Left forelimb (tissue), 1 donor: ENCODE measurements at regions not wholly inside any gene's neighbourhood (a gene's known extent, or its start where the extent isn't known, plus 50 kb on each side); places are given as distances from the start of the nearest gene placed in this dataset.

Experiments
- DNase-seq: peaks from one replicate; pipeline ENCODE4 v3.0.0-alpha.2; 2018; ENCODE audit warnings: low spot score

DNA sequence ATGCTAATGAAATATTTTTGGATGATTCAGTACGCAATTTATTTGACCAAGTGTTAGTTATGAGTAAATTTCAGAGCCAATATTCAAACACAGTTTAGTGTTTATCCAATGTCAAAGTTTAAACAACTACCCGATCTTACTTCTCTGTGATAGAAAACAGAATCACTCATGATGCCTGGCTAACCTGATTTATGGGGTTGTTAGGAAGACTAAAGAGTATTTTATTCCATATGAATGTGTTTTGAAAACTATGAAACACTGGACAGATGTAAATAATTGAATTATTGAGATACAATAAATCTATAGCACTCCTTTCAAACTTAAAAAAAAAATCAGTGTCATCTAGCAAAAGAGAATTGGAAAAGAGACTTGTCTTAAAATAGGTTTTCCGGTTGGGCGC is 1181.8 kb downstream of the EFNB2 start:
- no peak for DNase-seq

GRCh38 chr13:105349082-105349723 is 1186.3 kb downstream of the EFNB2 start:
- DNase-seq: no peak

DNA sequence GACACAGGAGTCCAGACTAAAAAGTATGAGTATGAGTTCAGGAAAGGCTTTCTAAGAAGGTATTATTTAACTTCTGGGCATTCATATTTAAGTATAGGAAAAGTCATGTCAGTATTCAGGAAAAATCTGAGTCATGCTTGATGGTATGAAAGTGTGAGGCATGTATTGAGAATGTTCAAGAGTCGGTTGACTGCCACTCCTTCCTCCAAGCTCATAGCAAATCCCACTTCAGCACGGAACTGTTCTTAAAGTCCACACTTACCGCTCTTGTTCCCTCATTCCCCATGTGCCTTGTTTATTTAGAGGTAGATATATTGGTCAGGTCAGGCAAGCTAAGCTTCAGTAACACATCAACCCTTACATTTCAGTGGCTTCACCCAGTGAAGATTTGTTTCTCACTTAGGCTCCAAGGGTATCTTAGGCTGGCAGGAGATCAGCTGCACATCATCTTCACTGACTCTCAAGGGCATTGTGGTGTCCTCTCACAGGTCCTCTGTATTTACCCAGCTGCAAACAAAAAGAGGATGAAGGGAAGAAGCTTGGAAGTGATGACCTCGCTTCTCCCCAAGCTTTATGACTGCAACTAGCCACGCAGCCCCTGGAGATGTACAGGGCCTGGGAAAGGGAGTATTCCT is 1189.2 kb downstream of the EFNB2 start:
- no peak for DNase-seq

DNA sequence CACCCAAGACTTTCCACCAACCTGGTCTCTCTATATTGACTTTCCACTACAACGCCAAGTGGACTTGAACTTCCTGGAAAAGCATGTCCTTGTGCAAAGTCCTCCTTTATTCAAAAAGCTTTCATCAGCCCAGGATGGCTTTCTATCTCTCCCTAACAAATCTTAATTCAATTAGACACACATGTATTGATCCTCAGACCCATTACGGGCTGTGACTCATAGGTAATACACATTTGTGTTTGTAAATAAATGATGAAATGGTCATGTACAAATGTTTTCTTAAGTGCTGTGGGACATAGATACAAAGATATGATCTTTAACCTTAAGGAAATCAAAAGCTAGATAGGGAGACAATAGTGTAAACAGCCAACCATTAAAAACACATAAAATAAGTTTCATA is 1189.7 kb downstream of the EFNB2 start:
- DNase-seq: no peak

DNA sequence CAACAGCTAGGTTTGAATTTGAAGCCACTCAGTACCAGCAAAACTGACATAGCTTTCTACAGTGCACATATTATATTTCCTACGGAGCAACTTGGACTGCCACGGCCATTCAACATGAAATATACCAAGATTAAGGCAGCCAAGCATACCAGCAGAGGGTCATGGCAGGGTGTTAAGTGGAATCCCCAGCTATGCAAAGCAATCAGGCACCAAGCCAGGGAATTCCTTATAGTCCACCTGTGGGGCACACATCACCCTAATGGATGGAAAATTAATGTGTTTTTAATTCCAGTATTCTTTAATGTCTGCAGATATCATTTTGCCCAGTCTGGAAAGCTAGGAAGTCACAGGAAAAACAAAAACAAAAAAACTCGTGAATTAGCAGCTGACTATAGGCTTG is 1190.3 kb downstream of the EFNB2 start:
- DNase-seq: no peak

DNA sequence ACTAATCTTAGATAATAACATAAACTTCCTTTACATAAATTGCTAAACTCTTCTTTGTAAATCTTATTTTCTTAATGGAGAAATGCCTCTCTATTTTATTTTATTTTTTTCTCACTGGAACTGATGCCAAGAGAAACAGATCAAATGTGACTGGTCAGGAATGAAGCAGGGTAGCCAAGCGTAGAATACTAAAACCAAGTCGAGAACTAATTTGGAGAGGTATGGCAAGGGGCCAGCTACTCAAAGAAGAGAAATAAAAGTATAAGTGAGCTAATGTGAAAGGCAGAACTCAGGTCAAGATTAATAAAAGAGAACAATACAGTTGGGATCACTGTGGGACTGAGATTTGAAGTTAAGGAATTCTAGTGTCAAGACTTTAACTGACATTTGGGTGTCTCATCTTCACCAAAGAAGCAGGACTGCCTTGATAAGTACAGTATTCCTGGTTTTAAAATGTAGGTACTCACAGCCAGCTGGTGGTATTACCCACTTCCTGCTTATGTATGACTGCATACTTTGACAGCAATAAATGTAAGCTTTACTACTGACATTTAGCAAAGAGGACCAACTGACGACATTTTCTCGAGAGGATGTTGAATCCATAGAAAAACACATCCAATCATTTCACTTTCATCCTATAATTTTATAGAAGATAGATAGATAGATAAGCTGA is 1192.2 kb downstream of the EFNB2 start:
- no peak for DNase-seq

- no peak for DNase-seq
Measured at GRCh38 chr13:105342281-105342820, 1193.1 kb downstream of the EFNB2 start.

- DNase-seq: no peak
Measured at GRCh38 chr13:105341758-105342157, 1193.7 kb downstream of the EFNB2 start.

GRCh38 chr13:105341256-105341655 is 1194.2 kb downstream of the EFNB2 start:
- no peak for DNase-seq

GRCh38 chr13:105340061-105340606 is 1195.3 kb downstream of the EFNB2 start:
- DNase-seq: no peak

- no peak for DNase-seq
Measured at GRCh38 chr13:105338773-105339172, 1196.7 kb downstream of the EFNB2 start.

DNA sequence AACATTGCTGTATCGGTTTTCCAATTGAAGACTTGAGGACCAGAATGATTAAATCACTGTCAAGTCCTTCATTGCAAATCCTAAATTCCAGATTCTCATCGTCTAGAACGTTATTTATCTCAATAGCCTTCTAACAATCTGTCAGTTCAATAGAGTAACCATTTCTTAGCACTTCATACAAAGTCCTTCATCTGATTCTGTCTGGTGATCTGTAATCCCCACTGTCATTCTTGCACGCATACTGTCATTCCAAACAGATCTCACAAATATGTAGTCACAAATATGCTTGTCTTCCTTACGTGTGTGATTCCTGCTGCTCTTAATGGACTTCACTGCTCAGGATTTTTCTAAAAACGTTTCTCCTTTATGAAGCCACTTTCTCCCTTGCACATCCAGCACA is 1197.5 kb downstream of the EFNB2 start:
- DNase-seq: no peak

GRCh38 chr13:105336706-105337576 is 1198.5 kb downstream of the EFNB2 start:
- no peak for DNase-seq

GRCh38 chr13:105334211-105334610 is 1201.3 kb downstream of the EFNB2 start:
- no peak for DNase-seq

DNA sequence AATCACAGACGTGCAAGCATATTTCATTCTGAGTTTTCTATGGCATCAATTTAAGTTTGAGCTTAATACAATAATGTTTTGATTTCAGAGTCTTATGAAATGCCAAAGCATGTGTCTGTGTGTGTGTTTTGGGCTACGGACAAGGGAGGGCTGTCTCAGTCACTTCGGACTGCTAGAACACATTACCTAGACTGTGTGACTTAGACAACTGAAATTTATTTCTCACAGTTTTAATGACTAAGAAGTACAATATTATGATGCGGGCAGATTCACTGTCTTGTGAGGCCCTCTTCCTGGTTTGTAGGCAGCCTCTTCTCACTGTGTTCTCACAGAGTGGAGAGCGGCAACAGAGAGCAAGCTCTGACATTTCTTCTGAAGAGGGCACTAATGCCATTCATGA is 1202.0 kb downstream of the EFNB2 start:
- DNase-seq: no peak

DNA sequence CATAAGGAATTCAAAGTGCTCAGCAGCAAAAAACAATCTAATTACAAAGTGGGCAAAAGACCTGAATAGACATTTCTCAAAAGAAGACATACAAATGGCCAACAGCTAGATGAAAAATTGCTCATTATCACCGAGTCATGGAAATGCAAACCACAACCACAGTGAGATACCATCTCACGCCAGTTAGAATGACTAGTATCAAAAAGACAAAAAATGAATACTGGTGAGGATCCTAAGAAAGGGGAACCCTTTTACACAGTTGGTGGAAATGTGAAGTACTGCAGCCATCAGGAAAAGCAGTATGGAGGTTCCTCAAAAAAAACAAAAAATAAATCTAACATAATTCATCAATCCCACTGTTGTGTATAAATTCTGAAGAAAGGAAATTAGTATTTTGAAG is 1206.1 kb downstream of the EFNB2 start:
- DNase-seq: no peak

GRCh38 chr13:105328212-105328611 is 1207.2 kb downstream of the EFNB2 start:
- no peak for DNase-seq

- DNase-seq: no peak
Measured at GRCh38 chr13:105327581-105328126, 1207.8 kb downstream of the EFNB2 start.

- no peak for DNase-seq
Measured at GRCh38 chr13:105319875-105320274, 1215.6 kb downstream of the EFNB2 start.

DNA sequence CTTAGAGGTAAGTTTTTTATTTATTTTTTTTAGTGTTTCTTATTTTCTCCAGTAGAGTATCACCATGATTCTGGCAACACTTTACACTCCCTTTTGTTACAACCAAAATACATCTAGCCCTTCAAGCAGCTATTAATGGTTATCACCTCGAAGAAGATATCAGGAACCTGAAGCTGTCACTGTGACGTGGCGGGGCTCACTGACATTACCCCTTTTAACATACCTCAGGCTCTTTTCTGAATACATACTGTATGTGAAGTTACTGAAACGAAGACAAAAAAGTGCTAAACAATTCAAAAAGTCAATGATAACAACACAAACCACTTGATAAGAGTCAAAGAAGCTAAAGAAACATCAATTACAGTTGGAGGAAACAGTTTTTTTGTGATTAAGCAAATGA is 1218.7 kb downstream of the EFNB2 start:
- DNase-seq: no peak

GRCh38 chr13:105312906-105313305 is 1222.6 kb downstream of the EFNB2 start:
- DNase-seq: no peak

- DNase-seq: no peak
Measured at GRCh38 chr13:105311094-105311493, 1224.4 kb downstream of the EFNB2 start.
